ENCODE measurements at regions not wholly inside any gene's neighbourhood (a gene's known extent, or its start where the extent isn't known, plus 50 kb on each side); places are given as distances from the start of the nearest gene placed in this dataset.

DNA sequence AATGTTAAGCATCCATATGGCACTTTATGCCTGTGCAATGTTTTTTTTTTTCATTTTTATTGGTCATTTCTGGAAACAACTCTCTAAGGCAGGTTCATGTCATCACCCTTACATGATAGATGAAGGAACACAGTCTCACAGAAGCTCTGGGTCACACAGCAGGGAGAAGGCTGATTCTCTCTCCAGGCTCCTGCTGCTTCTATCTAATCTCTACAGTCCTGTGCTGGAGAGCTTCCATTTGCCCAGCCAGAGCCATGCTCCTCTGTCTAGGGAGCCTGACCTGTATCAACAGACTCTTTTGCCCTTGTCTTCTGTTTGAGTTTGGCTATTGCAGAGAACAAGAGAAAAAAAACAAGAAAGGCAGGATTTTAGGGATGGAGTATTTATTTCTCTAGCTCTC, 584.8 kb downstream of the MBD2 start:
- H3K4me1 Mint-ChIP-seq: no peaks in the 10 kb centered on the region

DNA sequence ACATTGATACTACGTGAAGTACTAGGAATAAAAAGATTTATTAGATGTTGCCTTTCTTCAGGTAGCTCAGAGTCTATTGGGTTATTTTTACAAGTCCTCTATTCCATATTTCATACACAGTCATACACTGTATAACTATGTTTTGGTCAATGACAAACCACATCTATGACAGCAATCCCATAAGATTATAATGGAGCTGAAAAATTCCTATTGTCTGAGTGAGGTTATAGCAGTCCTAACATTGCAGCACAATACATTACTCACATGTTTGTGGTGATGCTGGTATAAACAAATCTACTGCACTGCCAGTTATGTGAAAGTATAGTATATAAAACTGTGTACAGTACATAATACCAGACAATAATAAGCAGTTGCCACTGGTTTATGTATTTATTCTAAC, 595.1 kb downstream of the MBD2 start:
- no peak overlapping the region for H3K27ac Mint-ChIP-seq (ENCODE audit: unreplicated experiment)
- peaks cover 5% of the 10 kb centered on the region for H3K4me1 Mint-ChIP-seq
- H3K27me3 Mint-ChIP-seq (ENCODE audit: low read depth): no peaks in the 10 kb centered on the region
- DNase-seq (ENCODE audit: low read depth, low spot score): no peak
- TF ChIP-seq, protein P1, sequence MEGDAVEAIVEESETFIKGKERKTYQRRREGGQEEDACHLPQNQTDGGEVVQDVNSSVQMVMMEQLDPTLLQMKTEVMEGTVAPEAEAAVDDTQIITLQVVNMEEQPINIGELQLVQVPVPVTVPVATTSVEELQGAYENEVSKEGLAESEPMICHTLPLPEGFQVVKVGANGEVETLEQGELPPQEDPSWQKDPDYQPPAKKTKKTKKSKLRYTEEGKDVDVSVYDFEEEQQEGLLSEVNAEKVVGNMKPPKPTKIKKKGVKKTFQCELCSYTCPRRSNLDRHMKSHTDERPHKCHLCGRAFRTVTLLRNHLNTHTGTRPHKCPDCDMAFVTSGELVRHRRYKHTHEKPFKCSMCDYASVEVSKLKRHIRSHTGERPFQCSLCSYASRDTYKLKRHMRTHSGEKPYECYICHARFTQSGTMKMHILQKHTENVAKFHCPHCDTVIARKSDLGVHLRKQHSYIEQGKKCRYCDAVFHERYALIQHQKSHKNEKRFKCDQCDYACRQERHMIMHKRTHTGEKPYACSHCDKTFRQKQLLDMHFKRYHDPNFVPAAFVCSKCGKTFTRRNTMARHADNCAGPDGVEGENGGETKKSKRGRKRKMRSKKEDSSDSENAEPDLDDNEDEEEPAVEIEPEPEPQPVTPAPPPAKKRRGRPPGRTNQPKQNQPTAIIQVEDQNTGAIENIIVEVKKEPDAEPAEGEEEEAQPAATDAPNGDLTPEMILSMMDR (conservative IDR thresholded peaks at IDR 0.05): no peak
- H3K9me3 Mint-ChIP-seq: peaks cover 10% of the 10 kb centered on the region
- H3K4me3 Mint-ChIP-seq: no peak overlapping the region
- peaks cover 9% of the 10 kb centered on the region for H3K36me3 Mint-ChIP-seq (ENCODE audit: low read depth)

More for the DNA sequence above, 584.8 kb downstream of the MBD2 start:
- H3K27ac Mint-ChIP-seq (ENCODE audit: unreplicated experiment): no peak overlapping the region
- DNase-seq (ENCODE audit: low read depth, low spot score): no peak
- TF ChIP-seq, protein P1 (conservative IDR thresholded peaks at IDR 0.05): no peak
- peaks cover 12% of the 10 kb centered on the region for H3K9me3 Mint-ChIP-seq
- H3K27me3 Mint-ChIP-seq (ENCODE audit: low read depth): no peaks in the 10 kb centered on the region
- peaks cover 2% of the 10 kb centered on the region for H3K36me3 Mint-ChIP-seq (ENCODE audit: low read depth)
- no peak overlapping the region for H3K4me3 Mint-ChIP-seq

DNA sequence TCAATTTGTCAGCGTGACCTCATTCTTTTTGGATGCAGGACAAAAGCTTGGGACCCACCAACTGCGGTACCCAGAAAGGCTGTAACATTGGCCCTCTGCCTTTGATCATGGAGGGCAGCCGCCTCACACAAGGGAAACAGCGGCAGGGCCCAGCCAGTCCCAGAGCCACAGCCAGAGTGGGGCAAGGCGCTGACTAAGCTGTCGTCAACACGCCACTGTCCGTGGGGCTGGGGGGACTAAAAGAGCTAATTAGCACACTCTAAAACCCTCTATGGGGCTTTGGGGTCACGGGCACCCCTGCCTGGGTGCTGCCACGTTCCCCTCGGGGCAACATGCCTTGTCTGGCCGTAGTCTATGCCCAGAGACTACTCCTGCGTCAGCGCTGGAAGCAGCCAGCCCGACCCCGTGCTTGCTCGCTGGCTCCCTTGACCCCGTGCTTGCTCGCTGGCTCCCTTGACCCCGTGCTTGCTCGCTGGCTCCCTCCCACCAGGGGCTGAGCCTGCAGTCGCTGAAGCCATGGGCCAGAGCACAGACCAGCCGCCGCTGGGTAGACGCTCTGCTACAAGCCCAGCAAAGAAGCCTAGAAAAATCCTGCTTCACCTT, 598.4 kb downstream of the MBD2 start:
- Mint-ChIP-seq H3K36me3 (ENCODE audit: low read depth) (peaks cover 3% of the 10 kb centered on the region), H3K9me3 (peaks cover 4% of the 10 kb centered on the region), H3K27me3 (ENCODE audit: low read depth) (no peaks in the 10 kb centered on the region), H3K4me1 (peaks cover 5% of the 10 kb centered on the region), H3K4me3 (no peak overlapping the region), H3K27ac (ENCODE audit: unreplicated experiment) (no peak overlapping the region)
- TF ChIP-seq, protein P1 (conservative IDR thresholded peaks at IDR 0.05): no peak
- DNase-seq (ENCODE audit: low read depth, low spot score): no peak

DNA sequence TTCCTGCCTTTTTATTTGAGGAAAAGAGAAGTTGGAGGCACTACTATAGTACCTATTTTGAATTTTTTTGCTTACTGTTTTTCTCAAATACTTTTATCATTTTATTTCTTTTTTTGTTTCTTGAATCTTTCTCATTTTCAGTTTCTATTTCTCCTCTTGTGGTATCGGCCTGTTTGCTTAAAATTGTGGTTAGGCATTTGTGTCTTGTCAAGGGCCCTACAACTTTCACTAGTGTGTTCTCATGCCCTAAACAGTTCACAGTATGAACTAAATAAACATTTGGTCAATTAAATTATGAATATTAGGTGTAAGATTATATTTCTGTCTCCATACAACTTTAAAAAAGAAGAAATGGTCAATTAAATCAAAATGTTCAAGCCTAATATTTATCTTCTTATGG, 613.5 kb downstream of the MBD2 start:
- no peaks in the 10 kb centered on the region for H3K36me3 Mint-ChIP-seq (ENCODE audit: low read depth)

DNA sequence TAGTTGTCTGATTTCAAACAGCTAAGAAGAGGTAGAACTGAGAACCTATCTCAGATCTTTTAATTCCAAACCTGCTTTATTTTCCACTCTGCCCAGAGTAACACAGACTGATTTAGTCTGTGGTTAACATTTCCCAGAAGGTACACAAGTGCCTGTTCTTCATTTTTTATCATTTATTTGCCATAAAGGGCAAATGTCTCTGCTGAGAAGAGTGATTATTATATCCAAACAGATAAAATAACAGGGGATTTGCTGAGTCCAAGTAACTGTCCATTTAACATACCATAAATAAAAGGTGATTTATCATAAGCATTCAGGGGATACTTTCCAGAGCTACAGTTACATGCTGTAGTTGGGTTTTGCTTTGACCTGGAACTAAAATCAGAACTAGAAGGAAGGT, 617.7 kb downstream of the MBD2 start:
- no peaks in the 10 kb centered on the region for H3K4me1 Mint-ChIP-seq
- H3K9me3 Mint-ChIP-seq: no peaks in the 10 kb centered on the region
- no peaks in the 10 kb centered on the region for H3K36me3 Mint-ChIP-seq (ENCODE audit: low read depth)
- no peak overlapping the region for H3K4me3 Mint-ChIP-seq
- H3K27ac Mint-ChIP-seq (ENCODE audit: unreplicated experiment): no peak overlapping the region
- TF ChIP-seq, protein P1 (conservative IDR thresholded peaks at IDR 0.05): no peak
- no peaks in the 10 kb centered on the region for H3K27me3 Mint-ChIP-seq (ENCODE audit: low read depth)
- DNase-seq (ENCODE audit: low read depth, low spot score): no peak

More for the DNA sequence above, 613.5 kb downstream of the MBD2 start:
- no peak for DNase-seq (ENCODE audit: low read depth, low spot score)
- H3K4me3 Mint-ChIP-seq: no peak overlapping the region
- no peaks in the 10 kb centered on the region for H3K27me3 Mint-ChIP-seq (ENCODE audit: low read depth)
- TF ChIP-seq, protein P1 (conservative IDR thresholded peaks at IDR 0.05): no peak
- H3K9me3 Mint-ChIP-seq: no peaks in the 10 kb centered on the region
- H3K27ac Mint-ChIP-seq (ENCODE audit: unreplicated experiment): no peak overlapping the region
- H3K4me1 Mint-ChIP-seq: no peaks in the 10 kb centered on the region

All from neural crest cell (in vitro differentiated cells).